ENCODE measurements at regions not wholly inside any gene's neighbourhood (a gene's known extent, or its start where the extent isn't known, plus 50 kb on each side); places are given as distances from the start of the nearest gene placed in this dataset.

DNA sequence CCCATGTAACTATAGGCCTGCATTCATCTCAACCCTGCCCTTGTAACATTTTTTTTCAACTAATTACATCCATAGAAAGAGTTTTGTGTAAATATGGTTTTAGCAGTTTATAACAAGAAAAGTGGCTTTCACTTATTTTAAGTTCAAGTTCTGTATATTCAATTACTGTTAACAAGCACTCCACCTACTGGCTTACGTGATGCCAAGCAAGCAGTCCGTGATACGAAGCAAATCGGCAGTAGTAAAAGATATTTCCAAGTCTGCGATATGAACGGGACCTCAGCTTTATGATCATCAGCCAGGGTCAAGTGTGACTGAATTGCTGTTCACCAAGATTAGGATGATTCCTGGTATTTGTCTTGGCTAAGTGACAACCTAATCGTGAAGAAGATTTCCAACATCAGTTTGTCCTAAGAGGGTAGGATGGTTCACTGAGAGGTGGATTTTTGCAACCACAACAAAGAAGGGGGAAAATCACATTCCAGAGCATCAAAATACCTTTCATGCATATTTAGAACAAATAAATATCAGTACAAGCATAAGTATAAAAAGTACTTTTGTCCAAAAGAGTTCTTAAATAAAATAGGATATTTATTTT is 456.2 kb downstream of the FOXG1 start:
- peak; percentile 2 for DNase-seq

DNA sequence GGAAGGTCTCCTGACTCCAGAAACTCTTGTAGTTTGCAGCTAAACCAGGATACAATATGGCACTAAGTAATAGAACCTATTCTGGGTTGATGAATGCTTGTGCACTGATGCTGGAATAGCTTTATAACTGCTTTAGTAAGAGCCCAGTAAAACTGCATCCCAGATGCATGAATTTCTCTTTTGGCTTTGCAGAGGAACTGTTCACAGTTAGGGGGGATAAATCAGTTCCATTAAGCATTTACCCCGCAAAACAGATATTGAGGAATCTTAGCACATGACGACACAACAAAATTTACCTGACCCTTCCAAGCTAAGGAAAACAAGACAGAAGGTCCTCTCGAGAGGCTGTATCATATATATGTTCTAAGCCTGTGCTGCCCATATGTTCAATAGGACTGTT is 457.4 kb downstream of the FOXG1 start:
- no peak for DNase-seq

DNA sequence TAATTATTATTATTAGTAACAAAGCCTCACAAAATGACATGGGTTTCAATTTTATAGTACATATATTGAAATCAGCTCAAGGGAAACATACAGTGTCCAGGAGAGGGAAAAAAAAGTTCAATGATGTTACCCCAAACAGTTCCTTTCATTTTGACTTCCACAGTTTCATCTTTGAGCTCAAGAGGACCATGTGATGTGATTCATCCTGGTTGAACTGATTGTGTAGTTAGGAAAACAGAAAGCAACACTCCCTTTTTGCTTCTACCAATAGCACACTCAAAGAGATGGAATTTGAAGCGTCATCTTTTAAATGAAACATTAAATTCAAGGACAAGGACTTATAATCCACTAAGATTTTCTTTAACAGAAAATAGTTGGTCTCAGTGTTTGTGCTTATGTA is 461.0 kb downstream of the FOXG1 start:
- no peak for DNase-seq

DNA sequence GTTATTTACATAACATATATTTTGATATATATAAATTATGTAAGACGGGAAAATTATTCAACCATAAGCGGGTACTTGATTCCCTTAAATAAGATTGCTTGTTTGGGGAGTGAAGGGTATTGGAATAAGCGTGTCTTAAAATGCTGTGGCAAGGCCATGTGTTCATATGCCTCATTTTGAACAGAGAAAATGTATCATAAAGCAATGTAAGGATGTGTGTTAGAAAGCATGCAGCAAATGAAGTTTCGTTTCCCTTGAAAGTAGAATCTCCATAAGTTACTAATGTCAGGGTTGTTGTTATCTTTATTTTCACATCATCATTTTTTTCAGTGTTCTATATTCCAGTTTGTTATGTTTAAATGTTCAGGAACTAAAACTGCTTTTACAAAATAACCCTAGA is 465.6 kb downstream of the FOXG1 start:
- no peak for DNase-seq

DNA sequence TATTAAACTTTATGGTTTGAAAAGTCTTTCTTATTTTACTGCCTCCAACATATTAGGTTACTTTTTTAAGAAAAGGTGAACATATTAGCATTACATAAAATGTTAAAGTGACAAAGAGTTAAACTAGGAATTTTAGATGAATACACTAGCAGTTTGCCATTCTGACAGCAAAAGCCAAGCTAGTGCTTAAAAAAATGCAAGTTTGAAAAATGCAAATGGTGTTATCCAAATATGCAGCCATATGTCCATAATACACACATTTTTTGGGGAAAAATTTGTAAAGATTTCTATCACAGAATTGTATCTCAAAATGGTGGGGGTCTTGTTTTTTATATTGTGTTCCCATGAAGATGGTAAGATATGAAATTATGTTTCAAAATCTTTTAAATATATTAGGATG is 466.1 kb downstream of the FOXG1 start:
- DNase-seq, result no peak

DNA sequence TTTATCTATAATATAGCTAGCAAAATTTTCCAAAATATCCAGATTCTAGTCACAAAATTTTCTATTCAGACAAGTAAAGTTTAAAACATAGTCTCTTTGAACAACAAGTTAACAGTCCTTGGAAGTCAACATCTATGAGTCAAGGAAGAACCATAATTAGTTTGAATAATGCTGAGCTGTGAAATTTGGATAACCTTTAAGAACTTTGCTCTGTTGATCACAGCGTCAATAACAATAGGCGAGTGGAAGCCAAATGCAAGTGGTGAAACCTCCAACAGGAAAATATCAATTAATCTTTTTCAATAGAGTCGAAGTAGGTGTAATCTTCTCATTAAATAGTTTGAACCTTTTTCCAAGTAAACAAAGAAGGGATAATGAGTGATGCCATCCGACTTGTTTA is 466.6 kb downstream of the FOXG1 start:
- no peak for DNase-seq

DNA sequence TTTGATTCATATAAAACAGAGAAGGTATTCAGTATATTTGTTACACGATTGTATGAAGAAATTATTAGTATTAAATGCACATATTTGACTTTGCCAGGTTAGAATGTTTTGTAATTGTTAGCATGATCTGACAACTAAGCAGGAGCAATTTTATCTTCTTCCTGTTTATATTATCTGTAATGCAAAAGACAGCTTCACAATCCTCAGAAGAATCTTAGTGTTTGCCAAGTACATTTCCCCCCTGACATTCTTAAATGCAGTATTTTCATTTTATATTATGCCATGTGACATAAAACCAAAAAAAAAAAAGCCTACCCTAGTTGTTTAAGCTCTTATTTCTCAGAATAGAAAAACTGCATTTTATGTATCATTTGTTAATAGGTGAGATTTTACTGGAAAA is 469.4 kb downstream of the FOXG1 start:
- no peak for DNase-seq

DNA sequence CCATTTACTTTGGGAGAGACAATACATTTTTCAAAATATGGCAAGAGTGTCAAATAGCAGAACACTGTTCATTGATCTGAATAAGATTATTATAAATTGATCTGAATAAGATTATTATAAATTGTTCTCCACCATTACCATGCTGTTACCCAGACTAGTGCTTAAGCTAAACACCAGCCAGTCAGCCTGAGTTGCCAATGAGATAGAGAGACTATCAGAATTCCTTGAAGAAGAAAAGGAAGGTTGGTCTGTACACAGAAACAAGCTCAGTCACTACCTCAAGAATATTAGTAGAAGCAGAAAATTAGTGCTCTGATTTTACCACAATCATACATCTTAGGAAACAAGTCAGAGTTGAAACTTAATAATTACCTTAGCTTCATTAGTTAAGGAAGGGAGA is 469.8 kb downstream of the FOXG1 start:
- no peak for DNase-seq

DNA sequence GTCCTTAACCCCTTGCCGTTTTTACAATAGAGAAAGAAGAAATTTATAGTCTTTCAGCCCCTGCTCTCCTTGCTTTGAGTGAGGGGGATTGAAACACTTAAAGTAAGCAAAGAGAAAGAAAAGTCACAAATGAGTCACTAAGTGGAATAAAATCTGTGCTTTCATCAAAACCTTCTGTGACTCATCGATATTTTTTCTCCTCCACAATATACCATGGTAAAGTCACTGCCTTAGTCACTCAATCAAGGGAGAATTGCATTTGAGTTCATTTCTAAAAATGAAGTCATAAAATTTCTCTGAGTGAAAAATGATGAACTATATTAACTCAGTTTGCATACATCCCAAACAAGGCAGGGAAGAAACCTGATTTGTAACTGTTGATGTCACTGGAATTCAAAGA is 470.3 kb downstream of the FOXG1 start:
- no peak for DNase-seq

DNA sequence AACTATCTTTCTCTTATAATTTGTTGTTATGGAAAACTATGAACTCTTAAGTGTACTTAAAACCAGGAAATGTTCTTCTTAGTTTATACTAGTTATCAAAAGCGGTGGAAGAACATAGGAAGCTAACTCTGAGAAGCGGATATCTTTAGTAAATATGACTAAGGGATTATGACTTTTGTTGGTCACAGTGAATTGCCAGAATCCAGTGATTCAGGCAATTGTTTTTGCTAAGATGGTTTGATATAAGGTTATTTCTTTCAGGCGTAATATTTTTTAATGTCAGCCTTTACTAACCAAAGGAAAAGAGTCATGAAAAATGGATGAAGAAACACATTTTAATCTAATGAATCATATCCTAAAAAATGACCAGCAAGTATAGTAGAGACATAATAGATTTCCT is 473.5 kb downstream of the FOXG1 start:
- DNase-seq, result no peak

DNA sequence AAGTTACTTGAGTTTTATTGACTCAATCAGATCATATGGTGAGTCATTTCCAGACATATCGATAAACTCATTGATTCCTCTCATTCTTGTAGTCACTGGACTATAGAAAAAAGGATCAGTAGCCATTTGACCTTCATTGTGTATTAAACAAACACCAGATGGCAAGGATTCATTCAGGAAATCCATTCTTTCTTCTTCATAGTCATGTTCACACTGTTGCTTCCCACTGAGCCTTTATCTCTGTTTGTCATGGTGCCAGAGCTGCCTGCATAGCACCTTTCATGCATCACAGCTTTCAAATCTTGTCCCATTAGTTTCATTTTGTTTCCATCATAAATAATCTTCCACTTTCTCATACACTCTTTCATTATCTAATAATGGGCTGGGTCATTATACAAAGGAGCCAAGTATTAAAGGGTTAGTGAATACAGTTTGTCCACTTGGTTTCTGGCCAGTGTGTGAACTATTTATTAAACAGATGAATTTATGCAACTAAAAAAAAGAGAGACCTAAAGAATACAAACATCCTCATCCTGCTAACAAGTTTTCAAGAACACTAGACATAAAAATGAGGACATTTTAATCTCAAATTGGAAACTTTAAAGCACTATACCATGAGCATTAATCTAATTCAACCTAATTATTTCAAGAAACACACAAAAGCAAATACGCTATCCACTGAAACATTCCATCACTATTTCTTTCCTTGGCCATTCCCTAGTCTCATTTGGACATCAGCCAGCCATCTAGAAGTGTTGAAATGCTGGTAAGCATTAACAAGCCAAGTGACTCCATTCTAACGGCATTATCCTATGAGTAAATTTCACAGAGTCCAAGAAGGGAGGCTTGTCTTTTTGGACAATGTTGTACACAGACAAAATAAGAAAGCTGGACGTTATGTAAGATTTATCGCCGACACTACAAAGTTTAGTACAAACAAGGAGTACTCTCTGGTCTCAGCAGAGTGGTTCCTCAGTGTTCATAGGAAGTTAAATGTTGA is 476.5 kb downstream of the FOXG1 start:
- no peak for DNase-seq

DNA sequence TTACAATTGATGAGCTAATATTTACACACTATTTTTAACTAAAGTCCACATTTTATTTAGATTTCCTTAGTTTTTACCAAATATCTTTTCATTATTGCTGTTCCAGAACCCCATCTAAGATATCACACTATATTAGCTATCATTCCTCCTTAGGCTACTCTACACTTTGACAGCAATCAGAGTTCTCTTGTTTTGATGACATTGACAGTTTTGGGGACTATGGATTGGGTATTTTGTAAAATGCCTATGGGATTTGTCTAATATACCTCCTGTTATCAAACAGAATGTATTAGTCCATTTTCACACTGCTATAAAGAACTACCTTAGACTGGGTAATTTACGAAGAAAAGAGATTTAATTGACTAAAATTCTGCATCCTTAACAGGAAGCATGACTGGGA is 489.1 kb downstream of the FOXG1 start:
- DNase-seq, result no peak

DNA sequence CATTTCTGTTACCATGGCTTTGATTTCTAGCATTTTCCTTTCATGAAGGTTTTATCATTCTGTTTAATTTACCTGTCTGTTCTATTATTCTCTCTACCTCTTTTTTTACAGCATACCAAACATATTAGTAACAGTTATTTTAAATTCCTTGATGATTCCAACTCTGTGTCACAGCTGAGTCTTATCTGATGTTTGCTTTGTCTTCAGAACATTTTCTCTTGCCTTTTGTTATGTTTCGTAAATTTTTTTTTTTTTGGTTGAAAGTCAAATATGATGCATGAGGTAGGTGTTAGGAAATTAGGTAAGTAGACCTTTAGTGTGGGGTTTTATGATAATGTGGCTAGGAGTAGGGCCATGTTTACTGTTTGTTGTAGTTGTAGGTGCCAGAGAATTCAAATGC is 496.4 kb downstream of the FOXG1 start:
- no peak for DNase-seq

DNA sequence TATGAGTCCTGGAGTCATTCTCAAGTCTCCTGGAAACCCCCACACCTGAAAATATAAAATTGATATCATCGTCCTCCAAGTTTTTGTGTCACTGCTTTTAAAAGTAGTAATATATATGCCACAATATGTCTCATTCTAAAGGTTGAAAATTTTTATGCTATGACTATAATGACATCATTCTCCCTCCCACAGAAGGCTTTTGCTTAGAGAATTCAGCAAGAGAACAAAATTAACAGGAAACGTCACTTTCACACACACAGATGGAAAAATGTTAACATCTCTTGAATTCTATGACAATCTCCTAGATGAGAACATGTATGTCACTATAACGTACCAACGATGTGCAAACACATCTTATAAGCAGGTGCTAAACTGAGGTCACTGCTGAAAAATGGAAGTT is 498.3 kb downstream of the FOXG1 start:
- DNase-seq, result no peak

DNA sequence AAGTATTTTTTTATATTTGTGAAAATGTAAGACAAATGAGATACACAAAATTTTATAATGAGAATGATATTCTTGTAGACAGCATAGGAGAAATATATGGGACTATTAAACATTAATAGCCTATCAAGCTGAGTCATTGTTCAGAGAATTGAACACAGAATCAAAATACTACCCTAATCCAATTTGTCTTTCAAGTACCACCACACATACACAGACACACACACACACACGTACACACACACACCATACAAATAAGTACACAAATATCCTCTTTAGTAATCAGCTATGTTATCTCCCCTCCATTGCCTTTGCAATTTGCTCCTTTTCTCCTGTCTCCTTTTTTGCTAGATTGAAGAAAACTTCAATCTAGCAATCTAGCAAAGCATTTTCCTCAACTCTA is 499.3 kb downstream of the FOXG1 start:
- DNase-seq, result no peak

DNA sequence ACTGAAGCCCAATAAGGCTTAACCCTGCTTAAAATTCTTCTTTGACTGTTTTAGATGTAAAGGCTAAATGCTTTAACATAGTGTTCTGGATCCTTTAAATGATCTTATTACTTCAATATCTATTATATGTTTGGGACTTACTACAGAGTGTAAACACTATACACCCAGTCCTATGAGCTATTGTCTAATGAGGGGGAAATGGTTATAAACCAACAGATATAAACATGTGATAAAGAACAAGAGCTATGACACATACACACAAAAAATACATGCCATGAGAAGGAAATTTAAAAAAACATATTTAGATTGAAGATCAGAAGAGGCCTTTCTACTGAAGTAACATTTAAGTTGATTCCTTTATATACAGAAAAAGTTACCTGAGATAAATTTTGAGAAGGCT is 505.1 kb downstream of the FOXG1 start:
- DNase-seq, result no peak

DNA sequence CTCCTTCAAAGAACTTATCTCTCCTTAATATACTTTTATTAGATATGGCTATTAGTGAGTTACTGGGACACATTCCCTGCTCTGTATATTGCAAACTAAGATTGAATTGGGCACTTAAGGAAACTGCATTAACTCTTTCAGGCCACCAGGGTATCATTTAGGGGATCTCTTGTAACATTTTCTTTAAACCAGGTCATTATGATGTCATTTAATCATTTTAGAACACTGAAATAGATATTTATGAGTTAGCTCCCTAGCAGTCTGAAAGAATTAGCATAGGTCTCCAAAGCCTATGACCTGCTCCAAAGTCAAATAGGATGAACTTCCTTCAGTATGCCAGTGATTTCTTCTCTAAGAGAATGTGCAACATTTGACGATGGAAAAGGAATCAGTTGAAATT is 506.9 kb downstream of the FOXG1 start:
- DNase-seq, result no peak

DNA sequence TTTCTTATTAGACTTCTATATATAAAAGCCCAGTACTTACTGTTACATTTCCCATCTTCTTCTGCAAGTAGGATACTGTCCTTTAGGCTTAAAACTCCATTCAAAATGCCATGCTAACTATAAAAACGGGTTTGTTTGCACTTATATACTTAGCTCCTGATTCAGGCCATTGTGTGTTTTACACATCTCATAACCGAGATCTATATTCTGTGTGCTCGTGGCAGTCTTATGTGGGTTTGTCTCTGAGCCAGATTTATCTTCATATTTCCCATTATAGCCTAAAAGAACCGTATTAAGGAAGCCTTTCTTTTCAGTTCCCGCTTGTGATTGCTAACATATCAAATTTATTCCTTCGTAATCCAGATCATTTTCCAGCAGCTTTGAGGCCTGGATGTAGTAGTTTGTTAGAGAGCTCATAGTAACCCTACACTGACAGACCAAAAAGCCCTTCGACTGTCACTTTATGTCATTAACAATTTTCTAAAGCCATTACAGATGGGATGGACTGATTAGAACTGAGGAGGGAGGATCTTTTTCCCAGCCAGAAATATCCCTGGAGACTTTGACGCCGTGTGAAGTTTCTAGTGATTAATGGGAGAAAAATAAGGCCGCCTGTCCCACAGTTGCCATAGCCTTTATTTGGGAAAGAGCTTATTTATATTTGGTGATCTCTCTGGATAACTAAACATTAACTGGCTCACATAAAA is 508.5 kb downstream of the FOXG1 start:
- no peak for DNase-seq

DNA sequence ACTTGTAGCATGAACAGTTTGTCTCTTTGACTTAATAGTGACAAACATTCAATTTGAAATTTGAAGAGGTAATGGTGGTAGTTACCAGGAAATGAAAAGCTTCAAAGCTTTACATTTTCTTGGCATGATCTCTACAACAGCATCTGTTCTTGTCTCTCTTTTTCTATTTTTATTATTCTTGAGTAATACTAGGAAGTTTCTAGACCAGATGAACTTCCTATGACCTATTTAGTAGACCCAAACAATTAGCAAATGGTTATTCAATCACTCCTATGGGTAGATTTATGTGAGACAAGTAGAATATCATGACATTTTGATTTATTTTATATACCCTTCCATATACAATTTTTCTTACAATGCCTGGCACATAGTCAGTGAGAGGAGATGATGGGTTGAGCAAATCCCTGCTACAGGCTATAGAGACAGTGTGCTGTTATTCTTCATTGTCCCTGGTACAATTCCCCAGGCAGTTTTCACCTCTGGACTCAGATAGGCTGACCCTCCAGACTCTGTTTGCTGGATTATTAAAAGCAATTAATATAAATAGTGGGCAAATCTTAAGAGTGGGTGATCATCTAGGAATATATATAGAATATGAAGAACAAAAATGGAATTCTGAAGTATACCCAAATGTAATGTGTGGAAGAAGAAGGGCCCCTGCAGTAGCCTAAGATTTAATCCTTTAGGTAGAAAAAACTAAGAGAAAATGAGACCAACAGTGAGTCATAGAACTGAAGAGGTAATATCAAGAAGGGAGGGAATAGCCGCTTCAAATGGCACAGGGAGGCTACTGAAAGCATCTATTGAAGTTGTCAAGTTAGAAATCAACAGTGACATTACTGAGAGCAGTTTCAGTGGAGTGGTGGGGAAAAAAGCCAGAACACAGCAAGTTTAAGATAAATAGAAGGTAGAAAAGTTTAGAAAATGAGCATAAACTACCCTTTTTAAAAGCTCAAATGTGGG is 512.0 kb downstream of the FOXG1 start:
- no peak for DNase-seq

DNA sequence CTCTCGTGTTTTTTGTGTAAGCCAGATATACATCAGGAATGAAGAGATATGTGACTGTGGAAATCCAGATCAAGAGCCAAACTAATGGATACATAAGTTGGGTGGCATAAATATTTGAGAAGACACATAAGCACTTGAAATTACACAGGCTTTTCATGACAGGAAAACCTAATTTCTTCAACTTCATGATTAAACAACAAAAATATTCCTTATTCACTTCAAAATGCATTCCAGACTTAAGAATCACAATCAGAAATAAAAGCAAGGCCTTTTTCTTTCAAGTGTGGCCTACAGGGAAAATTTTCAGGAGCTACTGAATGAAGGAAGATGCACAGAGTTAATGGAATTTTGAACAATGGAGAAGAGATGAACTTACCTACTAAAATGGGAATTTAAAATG is 515.6 kb downstream of the FOXG1 start:
- DNase-seq, result no peak

DNA sequence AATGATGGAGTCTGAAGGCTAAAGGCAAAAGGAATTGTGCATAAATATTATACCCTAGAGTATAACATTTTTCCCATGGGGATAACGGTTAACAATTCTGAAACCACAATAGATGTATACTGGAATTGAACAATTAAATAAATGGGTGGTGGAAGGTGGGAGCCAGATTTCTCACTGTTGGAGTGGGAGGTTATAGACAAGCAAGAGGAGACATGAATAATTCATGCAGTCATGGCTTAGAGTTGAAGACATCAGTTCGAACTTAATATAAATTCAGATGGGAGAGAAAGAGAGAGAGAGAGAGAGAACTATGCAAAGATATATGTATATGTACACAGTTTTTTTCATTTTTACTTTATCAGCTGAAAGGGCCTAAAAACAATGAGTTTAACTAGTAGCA is 523.9 kb downstream of the FOXG1 start:
- DNase-seq, result no peak

DNA sequence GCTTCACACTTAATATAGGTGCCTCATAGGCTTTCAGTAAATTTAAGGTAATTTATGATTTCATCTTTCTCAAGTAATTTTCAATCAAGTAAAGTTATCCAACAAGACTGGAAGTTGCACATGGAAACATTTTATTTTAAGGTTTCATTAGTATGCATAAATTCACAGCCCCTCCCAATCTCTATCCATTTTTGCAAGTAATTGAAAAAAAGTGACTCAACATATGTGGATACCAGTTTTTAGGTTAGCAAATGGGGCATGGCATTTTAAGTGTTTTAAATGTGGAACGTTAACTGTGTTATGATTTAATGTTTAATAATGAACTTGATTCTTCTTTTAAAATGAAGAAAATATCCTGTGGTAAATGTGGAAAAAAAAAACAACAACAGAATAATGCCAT is 532.8 kb downstream of the FOXG1 start:
- no peak for DNase-seq

DNA sequence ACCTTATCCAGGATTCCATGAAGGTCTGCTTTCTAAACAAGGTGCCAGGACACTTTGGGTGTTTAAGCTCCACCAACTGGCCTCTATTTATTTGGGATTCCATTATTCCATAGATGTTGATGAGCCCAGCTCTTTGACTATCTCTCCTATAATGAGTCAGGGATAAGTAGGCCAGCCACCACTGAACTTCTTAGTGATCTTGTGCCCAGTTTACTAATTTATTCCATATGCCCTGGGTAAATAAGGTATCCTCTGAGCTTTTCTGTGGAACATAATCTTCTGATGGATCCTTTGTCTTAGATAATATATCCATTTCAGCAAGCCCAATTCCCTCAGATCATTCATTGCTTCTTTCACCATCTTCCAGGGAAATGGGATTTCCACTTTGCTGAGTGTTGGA is 535.0 kb downstream of the FOXG1 start:
- no peak for DNase-seq
